Nephron (organoid): ENCODE measurements at regions not wholly inside any gene's neighbourhood (a gene's known extent, or its start where the extent isn't known, plus 50 kb on each side); places are given as distances from the start of the nearest gene placed in this dataset.
A peak's percentile ranks its signal among the peaks of the same experiment; 100 is the strongest.

Experiments
- H3K27ac Mint-ChIP-seq, 3 experiments: 2 replicates each; pipeline ENCODE4 v1.8.0; 2020; ENCODE audit warnings: mixed read lengths in 3 of 3, mild to moderate bottlenecking in 2 of 3, moderate library complexity in 1 of 3
- H3K27me3 Mint-ChIP-seq: 2 replicates; pipeline ENCODE4 v1.8.0; 2021; ENCODE audit warnings: low read depth, mild to moderate bottlenecking, moderate library complexity, mixed read lengths
- H3K36me3 Mint-ChIP-seq: 2 replicates; pipeline ENCODE4 v1.8.0; 2020; ENCODE audit warnings: low read depth, mixed read lengths
- H3K4me1 Mint-ChIP-seq: 2 replicates; pipeline ENCODE4 v1.8.0; 2020; ENCODE audit warnings: mixed read lengths
- H3K4me3 Mint-ChIP-seq, 3 experiments: 2 replicates each; pipeline ENCODE4 v1.8.0; 2020; ENCODE audit warnings: mild to moderate bottlenecking in 3 of 3, mixed read lengths in 3 of 3, moderate library complexity in 2 of 3
- H3K9me3 Mint-ChIP-seq: 2 replicates; pipeline ENCODE4 v1.8.0; 2020; ENCODE audit warnings: mixed read lengths
- CTCF ChIP-seq, 3 experiments: fragments of 200-600 bp; sonication (generic); IDR thresholded peaks; one replicate each; pipeline ENCODE4 v1.5.0; 2021; ENCODE audit warnings: antibody characterized with exemption in 3 of 3; ENCODE audit not compliant: unreplicated experiment in 3 of 3

GRCh38 chr1:184152434-184152898 is 100.9 kb downstream of the TSEN15 start:
- no peaks in the 10 kb centered on the region for H3K36me3 Mint-ChIP-seq
- peaks cover 39% of the 10 kb centered on the region for H3K4me1 Mint-ChIP-seq
- H3K27ac Mint-ChIP-seq = peak overlapping the region; percentile 64 to 82 (median 76)
- no peaks in the 10 kb centered on the region for H3K9me3 Mint-ChIP-seq
- TF ChIP-seq CTCF (IDR thresholded peaks at IDR 0.05; ENCODE audit: unreplicated experiment in 3 of 3) = no peak
- H3K27me3 Mint-ChIP-seq = no peaks in the 10 kb centered on the region
- peak overlapping the region; percentile 56 to 70 (median 68) for H3K4me3 Mint-ChIP-seq

GRCh38 chr1:184152974-184153373 is 101.4 kb downstream of the TSEN15 start:
- H3K4me1 Mint-ChIP-seq = peaks cover 41% of the 10 kb centered on the region
- H3K27me3 Mint-ChIP-seq = no peaks in the 10 kb centered on the region
- peak overlapping the region; percentile 56 to 70 (median 68) for H3K4me3 Mint-ChIP-seq
- H3K9me3 Mint-ChIP-seq = no peaks in the 10 kb centered on the region
- TF ChIP-seq CTCF (IDR thresholded peaks at IDR 0.05; ENCODE audit: unreplicated experiment in 3 of 3) = no peak
- H3K27ac Mint-ChIP-seq = peak overlapping the region; percentile 64 to 82 (median 76)
- no peaks in the 10 kb centered on the region for H3K36me3 Mint-ChIP-seq

- Mint-ChIP-seq H3K9me3 (no peaks in the 10 kb centered on the region), H3K27me3 (no peaks in the 10 kb centered on the region), H3K27ac (peak overlapping the region in 2 of 3 experiments; percentile 43 to 76), H3K4me3 (no peak overlapping the region), H3K36me3 (no peaks in the 10 kb centered on the region), H3K4me1 (peaks cover 41% of the 10 kb centered on the region)
- TF ChIP-seq CTCF (IDR thresholded peaks at IDR 0.05; ENCODE audit: unreplicated experiment in 3 of 3) = no peak
Measured at GRCh38 chr1:184153731-184154130, 102.2 kb downstream of the TSEN15 start.

- H3K36me3 Mint-ChIP-seq = no peaks in the 10 kb centered on the region
- no peaks in the 10 kb centered on the region for H3K27me3 Mint-ChIP-seq
- no peak for TF ChIP-seq CTCF (IDR thresholded peaks at IDR 0.05; ENCODE audit: unreplicated experiment in 3 of 3)
- peak overlapping the region in 2 of 3 experiments; percentile 18 to 83 for H3K27ac Mint-ChIP-seq
- H3K4me1 Mint-ChIP-seq = peaks cover 40% of the 10 kb centered on the region
- no peak overlapping the region for H3K4me3 Mint-ChIP-seq
- H3K9me3 Mint-ChIP-seq = no peaks in the 10 kb centered on the region
Measured at GRCh38 chr1:184156521-184157393, 105.2 kb downstream of the TSEN15 start.

- Mint-ChIP-seq H3K27me3 (no peaks in the 10 kb centered on the region), H3K9me3 (no peaks in the 10 kb centered on the region), H3K27ac (no peak overlapping the region), H3K4me3 (no peak overlapping the region), H3K36me3 (no peaks in the 10 kb centered on the region), H3K4me1 (peaks cover 35% of the 10 kb centered on the region)
- TF ChIP-seq CTCF (IDR thresholded peaks at IDR 0.05; ENCODE audit: unreplicated experiment in 3 of 3) = no peak
Measured at GRCh38 chr1:184157394-184157742, 105.8 kb downstream of the TSEN15 start.
